ENCODE measurements at regions not wholly inside any gene's neighbourhood (a gene's known extent, or its start where the extent isn't known, plus 50 kb on each side); places are given as distances from the start of the nearest gene placed in this dataset.

DNA sequence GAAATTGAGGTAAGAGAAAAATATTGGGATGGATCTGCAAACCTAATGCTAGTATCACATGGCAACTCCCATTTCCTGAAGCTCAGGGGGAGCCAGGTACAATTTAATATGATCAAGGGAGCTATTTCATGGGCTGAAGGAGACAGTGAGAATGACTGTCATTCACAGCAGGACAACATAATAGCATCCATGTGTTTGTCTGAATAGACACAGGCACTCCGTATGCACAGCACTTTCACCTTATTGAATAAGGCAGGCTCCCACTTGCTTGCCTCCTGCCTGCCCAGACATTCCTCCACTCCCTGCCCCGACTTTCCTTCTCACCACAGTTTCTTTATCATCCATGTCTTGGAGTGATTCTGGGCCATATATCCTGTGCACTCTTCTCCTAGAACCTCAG is 156.6 kb upstream of the SLC24A5 start:
- Histone ChIP-seq H3K9me2 (replicated peaks; ENCODE audit: insufficient read depth, low read length) (no peaks in the 10 kb centered on the region), H3K4me2 (ENCODE audit: low read depth, low read length) (no peak overlapping the region), H3K9me3 (replicated peaks; ENCODE audit: insufficient read depth, low read length) (no peaks in the 10 kb centered on the region), H3K27me3 (replicated peaks; ENCODE audit: insufficient read depth, low read length) (no peaks in the 10 kb centered on the region), H3K9ac (ENCODE audit: low read length) (no peak overlapping the region), H3F3A (ENCODE audit: insufficient read depth, low read length) (peaks cover 25% of the 10 kb centered on the region), H3K4me3 (ENCODE audit: low read length) (no peak overlapping the region), H2AFZ (ENCODE audit: low read length) (no peak overlapping the region), H3K4me1 (ENCODE audit: low read length) (peaks cover 32% of the 10 kb centered on the region), H3K79me2 (ENCODE audit: low read length) (no peaks in the 10 kb centered on the region), H3K27ac (ENCODE audit: low read length) (no peak overlapping the region), H3K36me3 (replicated peaks; ENCODE audit: insufficient read depth, low read length) (no peaks in the 10 kb centered on the region), H4K20me1 (ENCODE audit: insufficient read depth, low read length) (no peaks in the 10 kb centered on the region)
- DNase-seq = no peak
- TF ChIP-seq EZH2 (optimal IDR thresholded peaks at IDR 0.05; ENCODE audit: low read depth, low read length) = no peak
- no peak for TF ChIP-seq EZH2phosphoT487 (IDR thresholded peaks at IDR 0.05; ENCODE audit: low read length)
- TF ChIP-seq, protein P1, sequence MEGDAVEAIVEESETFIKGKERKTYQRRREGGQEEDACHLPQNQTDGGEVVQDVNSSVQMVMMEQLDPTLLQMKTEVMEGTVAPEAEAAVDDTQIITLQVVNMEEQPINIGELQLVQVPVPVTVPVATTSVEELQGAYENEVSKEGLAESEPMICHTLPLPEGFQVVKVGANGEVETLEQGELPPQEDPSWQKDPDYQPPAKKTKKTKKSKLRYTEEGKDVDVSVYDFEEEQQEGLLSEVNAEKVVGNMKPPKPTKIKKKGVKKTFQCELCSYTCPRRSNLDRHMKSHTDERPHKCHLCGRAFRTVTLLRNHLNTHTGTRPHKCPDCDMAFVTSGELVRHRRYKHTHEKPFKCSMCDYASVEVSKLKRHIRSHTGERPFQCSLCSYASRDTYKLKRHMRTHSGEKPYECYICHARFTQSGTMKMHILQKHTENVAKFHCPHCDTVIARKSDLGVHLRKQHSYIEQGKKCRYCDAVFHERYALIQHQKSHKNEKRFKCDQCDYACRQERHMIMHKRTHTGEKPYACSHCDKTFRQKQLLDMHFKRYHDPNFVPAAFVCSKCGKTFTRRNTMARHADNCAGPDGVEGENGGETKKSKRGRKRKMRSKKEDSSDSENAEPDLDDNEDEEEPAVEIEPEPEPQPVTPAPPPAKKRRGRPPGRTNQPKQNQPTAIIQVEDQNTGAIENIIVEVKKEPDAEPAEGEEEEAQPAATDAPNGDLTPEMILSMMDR (IDR thresholded peaks at IDR 0.05; ENCODE audit: low read length) = no peak

DNA sequence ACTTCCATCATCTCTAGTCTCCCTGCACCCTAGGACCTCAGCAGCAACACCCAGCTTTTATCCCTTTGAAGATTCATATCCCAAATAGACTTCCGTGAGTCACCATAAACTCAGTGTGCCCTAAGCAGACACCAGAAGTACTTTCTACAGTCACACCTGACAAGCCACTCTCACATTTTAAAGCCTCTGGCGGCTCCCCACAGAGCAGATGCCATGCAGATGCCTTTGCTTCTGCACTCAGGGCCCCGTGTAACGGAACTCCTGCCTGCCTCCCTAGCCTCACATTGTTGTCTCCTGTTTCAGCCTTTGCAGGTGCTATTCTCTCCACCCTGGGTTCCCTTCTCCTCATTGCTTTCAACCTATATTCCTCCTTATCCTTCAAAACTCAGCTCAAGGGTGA is 155.5 kb upstream of the SLC24A5 start:
- no peaks in the 10 kb centered on the region for H3K9me3 ChIP-seq (replicated peaks; ENCODE audit: insufficient read depth, low read length)
- H3K27me3 ChIP-seq (replicated peaks; ENCODE audit: insufficient read depth, low read length) = no peaks in the 10 kb centered on the region
- H3K9me2 ChIP-seq (replicated peaks; ENCODE audit: insufficient read depth, low read length) = no peaks in the 10 kb centered on the region
- H3F3A ChIP-seq (ENCODE audit: insufficient read depth, low read length) = peaks cover 23% of the 10 kb centered on the region
- H3K79me2 ChIP-seq (ENCODE audit: low read length) = no peaks in the 10 kb centered on the region
- no peaks in the 10 kb centered on the region for H3K36me3 ChIP-seq (replicated peaks; ENCODE audit: insufficient read depth, low read length)
- H3K4me3 ChIP-seq (ENCODE audit: low read length) = no peak overlapping the region
- TF ChIP-seq EZH2phosphoT487 (IDR thresholded peaks at IDR 0.05; ENCODE audit: low read length) (no peak), EZH2 (optimal IDR thresholded peaks at IDR 0.05; ENCODE audit: low read depth, low read length) (no peak)
- TF ChIP-seq, protein P1 (IDR thresholded peaks at IDR 0.05; ENCODE audit: low read length) = no peak
- H3K4me1 ChIP-seq (ENCODE audit: low read length) = peaks cover 23% of the 10 kb centered on the region
- H4K20me1 ChIP-seq (ENCODE audit: insufficient read depth, low read length) = no peaks in the 10 kb centered on the region
- no peak overlapping the region for H3K27ac ChIP-seq (ENCODE audit: low read length)
- H2AFZ ChIP-seq (ENCODE audit: low read length) = no peak overlapping the region
- no peak overlapping the region for H3K4me2 ChIP-seq (ENCODE audit: low read depth, low read length)
- H3K9ac ChIP-seq (ENCODE audit: low read length) = no peak overlapping the region
- DNase-seq = no peak

DNA sequence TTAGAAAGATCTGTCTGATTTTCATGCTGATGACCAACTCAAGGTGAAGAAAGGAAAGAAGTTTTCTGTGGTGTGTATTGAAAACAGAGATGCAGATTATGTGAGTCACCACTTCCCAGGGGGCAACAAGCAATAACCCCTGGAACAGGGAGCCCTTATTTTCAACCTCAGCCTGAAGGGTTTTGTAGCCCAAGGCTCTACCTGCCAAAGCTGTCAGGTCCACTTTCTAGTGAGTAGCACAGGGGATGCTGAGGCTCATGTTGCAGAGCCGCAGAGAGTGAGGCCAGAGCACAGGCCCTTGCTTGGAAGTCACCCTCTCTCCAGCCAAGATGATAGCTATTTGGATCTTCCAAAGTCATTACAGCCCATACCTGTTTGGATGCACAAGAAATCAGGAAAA is 152.2 kb upstream of the SLC24A5 start:
- Histone ChIP-seq H3K27ac (ENCODE audit: low read length) (no peak overlapping the region), H4K20me1 (ENCODE audit: insufficient read depth, low read length) (no peaks in the 10 kb centered on the region), H3K79me2 (ENCODE audit: low read length) (no peaks in the 10 kb centered on the region), H3K9me3 (replicated peaks; ENCODE audit: insufficient read depth, low read length) (no peaks in the 10 kb centered on the region), H3K9ac (ENCODE audit: low read length) (no peak overlapping the region), H3K4me1 (ENCODE audit: low read length) (no peaks in the 10 kb centered on the region), H3K4me3 (ENCODE audit: low read length) (no peak overlapping the region), H3K4me2 (ENCODE audit: low read depth, low read length) (no peak overlapping the region), H3F3A (ENCODE audit: insufficient read depth, low read length) (no peaks in the 10 kb centered on the region), H3K36me3 (replicated peaks; ENCODE audit: insufficient read depth, low read length) (no peaks in the 10 kb centered on the region), H2AFZ (ENCODE audit: low read length) (no peak overlapping the region), H3K9me2 (replicated peaks; ENCODE audit: insufficient read depth, low read length) (no peaks in the 10 kb centered on the region), H3K27me3 (replicated peaks; ENCODE audit: insufficient read depth, low read length) (no peaks in the 10 kb centered on the region)
- DNase-seq = no peak
- TF ChIP-seq, protein P1 (IDR thresholded peaks at IDR 0.05; ENCODE audit: low read length) = no peak
- TF ChIP-seq EZH2phosphoT487 (IDR thresholded peaks at IDR 0.05; ENCODE audit: low read length) = no peak
- no peak for TF ChIP-seq EZH2 (optimal IDR thresholded peaks at IDR 0.05; ENCODE audit: low read depth, low read length)
